CD14-positive monocyte (primary cell): ENCODE measurements at regions not wholly inside any gene's neighbourhood (a gene's known extent, or its start where the extent isn't known, plus 50 kb on each side); places are given as distances from the start of the nearest gene placed in this dataset.

Source experiments
- DNase-seq, 3 donors: peaks; one replicate each; pipeline ENCODE4 v3.0.0-alpha.2; 2011 to 2022
- H2AFZ ChIP-seq: 2 replicates; pipeline ENCODE4 v1.6.0; 2012; ENCODE audit warnings: mild to moderate bottlenecking, low read depth, low read length, inconsistent platforms; ENCODE audit not compliant: insufficient read depth, poor library complexity, severe bottlenecking
- H3K27ac ChIP-seq, 2 donors: 1 replicate in 1 of 2; 2 replicates in 1 of 2; pipeline ENCODE4 v1.5.1; 2012 to 2013; ENCODE audit warnings: low read length in 2 of 2, control low read depth in 1 of 2, inconsistent platforms in 1 of 2, low read depth in 1 of 2, mild to moderate bottlenecking in 1 of 2
- H3K27me3 ChIP-seq, 2 donors: one replicate each; pipeline versions ENCODE4 v1.6.0 to v1.6.1; 2011 to 2013; ENCODE audit warnings: low read length in 2 of 2; ENCODE audit not compliant: control insufficient read depth in 2 of 2, insufficient read depth in 2 of 2
- H3K36me3 ChIP-seq, 2 donors: replicated peaks in 1 of 2; 1 replicate in 1 of 2; 2 replicates in 1 of 2; pipeline versions ENCODE4 v1.5.1 to v1.6.1; 2012 to 2013; ENCODE audit warnings: low read length in 2 of 2, control low read depth in 1 of 2, inconsistent platforms in 1 of 2, mild to moderate bottlenecking in 1 of 2; ENCODE audit not compliant: insufficient read depth in 2 of 2, control insufficient read depth in 1 of 2
- H3K4me1 ChIP-seq, 2 donors: 1 replicate in 1 of 2; 2 replicates in 1 of 2; pipeline versions ENCODE4 v1.5.1 to v1.6.1; 2012 to 2013; ENCODE audit warnings: low read length in 2 of 2, control low read depth in 1 of 2, inconsistent platforms in 1 of 2, mild to moderate bottlenecking in 1 of 2, moderate library complexity in 1 of 2; ENCODE audit not compliant: insufficient read depth in 2 of 2, control insufficient read depth in 1 of 2
- H3K4me2 ChIP-seq: replicated peaks from 2 replicates; pipeline ENCODE3; 2012; ENCODE audit warnings: low read length, moderate library complexity, mild to moderate bottlenecking; ENCODE audit not compliant: poor library complexity, severe bottlenecking; ENCODE audit errors: extremely low read depth
- H3K4me3 ChIP-seq, 3 experiments: fragments of 200-600 bp in 1 of 3; sonication (generic) in 1 of 3; replicated peaks in 1 of 3; 1 replicate in 2 of 3; 2 replicates in 1 of 3; pipeline ENCODE4 v1.5.1; 2011 to 2013; ENCODE audit warnings: low read length in 3 of 3, mild to moderate bottlenecking in 3 of 3, control low read depth in 2 of 3, low read depth in 2 of 3, inconsistent platforms in 1 of 3, moderate library complexity in 1 of 3
- H3K79me2 ChIP-seq: 2 replicates; pipeline ENCODE4 v1.6.0; 2012; ENCODE audit warnings: mild to moderate bottlenecking, control low read depth, inconsistent platforms, low read length, moderate library complexity; ENCODE audit not compliant: insufficient read depth
- H3K9ac ChIP-seq: 2 replicates; pipeline ENCODE4 v1.6.0; 2017; ENCODE audit warnings: low read length, mild to moderate bottlenecking; ENCODE audit not compliant: insufficient read depth, poor library complexity, severe bottlenecking
- H3K9me3 ChIP-seq, 2 donors: replicated peaks in 1 of 2; 1 replicate in 1 of 2; 2 replicates in 1 of 2; pipeline versions ENCODE4 v1.5.1 to v1.6.1; 2012 to 2013; ENCODE audit warnings: low read length in 2 of 2, control low read depth in 1 of 2; ENCODE audit not compliant: control insufficient read depth in 1 of 2, insufficient read depth in 1 of 2
- H4K20me1 ChIP-seq: 2 replicates; pipeline ENCODE4 v1.6.0; 2012; ENCODE audit warnings: mild to moderate bottlenecking, low read length, control low read depth, moderate library complexity; ENCODE audit not compliant: insufficient read depth
- H3K27ac Mint-ChIP-seq, 7 donors: one replicate each; pipeline ENCODE4 v1.8.0; 2020; ENCODE audit warnings: mild to moderate bottlenecking in 7 of 7, mixed read lengths in 7 of 7, moderate library complexity in 6 of 7, inconsistent platforms in 2 of 7
- H3K27me3 Mint-ChIP-seq, 3 donors: one replicate each; pipeline ENCODE4 v1.8.0; 2021 to 2022; ENCODE audit warnings: low read depth in 3 of 3, mild to moderate bottlenecking in 3 of 3, mixed read lengths in 3 of 3, moderate library complexity in 3 of 3, inconsistent platforms in 1 of 3
- H3K36me3 Mint-ChIP-seq, 2 donors: one replicate each; pipeline ENCODE4 v1.8.0; 2020; ENCODE audit warnings: mixed read lengths in 2 of 2, inconsistent platforms in 1 of 2, mild to moderate bottlenecking in 1 of 2
- H3K4me1 Mint-ChIP-seq: one replicate; pipeline ENCODE4 v1.8.0; 2020; ENCODE audit warnings: mild to moderate bottlenecking, mixed read lengths
- H3K4me3 Mint-ChIP-seq, 2 donors: one replicate each; pipeline ENCODE4 v1.8.0; 2020; ENCODE audit warnings: mild to moderate bottlenecking in 2 of 2, mixed read lengths in 2 of 2, moderate library complexity in 1 of 2
- H3K9me3 Mint-ChIP-seq, 7 donors: one replicate each; pipeline ENCODE4 v1.8.0; 2020 to 2022; ENCODE audit warnings: mixed read lengths in 7 of 7, mild to moderate bottlenecking in 6 of 7, moderate library complexity in 6 of 7, inconsistent platforms in 2 of 7
- CTCF ChIP-seq: fragments of 200-600 bp; IDR thresholded peaks from one replicate; pipeline ENCODE4 v1.8.0; 2022; ENCODE audit warnings: antibody characterized with exemption, mild to moderate bottlenecking
- WGBS: methylation state at CpG from one replicate; pipeline ENCODE4 v1.1.5; 2013; ENCODE audit warnings: missing lambda C conversion rate; ENCODE audit not compliant: insufficient coverage; 5-methylcytosine and 5-hydroxymethylcytosine counted together
- intact Hi-C, 2 donors: fragments of 100-400 bp; cut with micrococcal nuclease; formaldehyde crosslinking; loops; one replicate each; pipeline versions ENCODE4 v1.15.0 to v1.15.1; 2023

GRCh38 chr5:5965132-5965531 lies 413.2 kb downstream of the MED10 start:
- 88% methylated on average over 3 of the region's 5 CpGs for WGBS
- intact Hi-C loops, result no loop called here

GRCh38 chr5:5964347-5964746 lies 414.0 kb downstream of the MED10 start:
- WGBS, result 83% methylated on average over 3 of the region's 4 CpGs
- H3K27me3 ChIP-seq, result no peaks in the 10 kb centered on the region
- no peaks in the 10 kb centered on the region for H3K79me2 ChIP-seq
- TF ChIP-seq CTCF, result no peak
- Mint-ChIP-seq H3K4me3 (no peak overlapping the region), H3K27me3 (no peaks in the 10 kb centered on the region), H3K27ac (no peak overlapping the region), H3K36me3 (no peaks in the 10 kb centered on the region), H3K4me1 (no peaks in the 10 kb centered on the region), H3K9me3 (peaks cover 8 to 23% (median 14%) of the 10 kb centered on the region in 7 donors)
- no peaks in the 10 kb centered on the region for H3K36me3 ChIP-seq
- no peak overlapping the region for H3K4me3 ChIP-seq
- no peaks in the 10 kb centered on the region for H3K4me1 ChIP-seq
- H3K9ac ChIP-seq, result no peak overlapping the region
- H3K4me2 ChIP-seq, result no peak overlapping the region
- intact Hi-C loops, result no loop called here
- H3K9me3 ChIP-seq, result peaks cover 24 to 27% of the 10 kb centered on the region in 2 donors
- no peaks in the 10 kb centered on the region for H4K20me1 ChIP-seq
- no peak for DNase-seq
- no peak overlapping the region for H2AFZ ChIP-seq
- H3K27ac ChIP-seq, result no peak overlapping the region

More at GRCh38 chr5:5965132-5965531, 413.2 kb downstream of the MED10 start:
- H3K36me3 Mint-ChIP-seq, result no peaks in the 10 kb centered on the region
- no peaks in the 10 kb centered on the region for H3K4me1 Mint-ChIP-seq
- no peaks in the 10 kb centered on the region for H3K27me3 Mint-ChIP-seq
- TF ChIP-seq CTCF, result no peak
- Histone ChIP-seq H3K4me1 (no peaks in the 10 kb centered on the region), H2AFZ (no peak overlapping the region), H3K27me3 (no peaks in the 10 kb centered on the region), H3K27ac (no peak overlapping the region), H3K9ac (no peak overlapping the region), H3K36me3 (no peaks in the 10 kb centered on the region), H3K4me2 (no peak overlapping the region), H4K20me1 (no peaks in the 10 kb centered on the region), H3K4me3 (no peak overlapping the region), H3K79me2 (no peaks in the 10 kb centered on the region), H3K9me3 (peaks cover 24 to 27% of the 10 kb centered on the region in 2 donors)
- no peak overlapping the region for H3K27ac Mint-ChIP-seq
- H3K9me3 Mint-ChIP-seq, result peaks cover 7 to 23% (median 15%) of the 10 kb centered on the region in 7 donors
- no peak for DNase-seq
- no peak overlapping the region for H3K4me3 Mint-ChIP-seq
